ENCODE measurements at regions not wholly inside any gene's neighbourhood (a gene's known extent, or its start where the extent isn't known, plus 50 kb on each side); places are given as distances from the start of the nearest gene placed in this dataset.
A peak's percentile ranks its signal among the peaks of the same experiment; 100 is the strongest.
"Not testable (repeated sequence)": the region's sequence is repeated elsewhere in the genome, so short reads cannot be mapped to it uniquely, and the experiment has no call there.

DNA sequence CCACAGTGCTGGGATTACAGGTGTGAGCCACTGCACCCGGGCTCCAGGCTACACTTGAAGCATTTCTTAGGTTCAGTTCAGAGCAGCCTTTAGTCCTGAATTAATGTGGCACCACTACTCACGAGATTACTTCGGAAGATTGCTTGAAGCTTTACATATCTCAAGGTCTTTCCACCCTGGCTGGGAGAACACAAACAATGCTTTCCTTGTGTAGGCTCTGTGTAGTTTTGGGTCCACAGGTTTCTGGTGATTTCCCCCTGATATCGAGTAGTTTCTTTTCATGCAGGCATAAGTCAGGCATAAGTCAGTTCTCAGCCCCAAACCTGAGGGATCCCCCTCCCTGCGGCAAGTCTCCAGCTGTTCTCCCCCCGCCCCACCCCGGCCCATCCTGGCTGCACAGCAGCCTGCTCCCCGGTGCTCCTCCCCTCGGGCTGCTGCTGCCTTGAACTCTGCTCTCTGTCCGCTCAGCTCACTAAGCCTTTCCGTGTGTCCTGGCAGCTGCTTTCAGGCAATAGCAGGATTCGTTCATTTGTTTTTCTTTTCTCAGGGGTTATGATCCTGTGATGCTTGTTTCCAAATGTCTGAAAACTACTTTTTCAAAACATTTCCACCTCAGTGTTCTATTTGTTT lies 417.7 kb downstream of the TMEM121 start:
- ATAC-seq (ENCODE audit: poor library complexity) (no peak), DNase-seq (no peak)
- intact Hi-C loops (cut with DNase I), result loop anchor here (10.0 kb wide), 1 partner anchor 269 kb away; no protein-coding TSS in a partner anchor

DNA sequence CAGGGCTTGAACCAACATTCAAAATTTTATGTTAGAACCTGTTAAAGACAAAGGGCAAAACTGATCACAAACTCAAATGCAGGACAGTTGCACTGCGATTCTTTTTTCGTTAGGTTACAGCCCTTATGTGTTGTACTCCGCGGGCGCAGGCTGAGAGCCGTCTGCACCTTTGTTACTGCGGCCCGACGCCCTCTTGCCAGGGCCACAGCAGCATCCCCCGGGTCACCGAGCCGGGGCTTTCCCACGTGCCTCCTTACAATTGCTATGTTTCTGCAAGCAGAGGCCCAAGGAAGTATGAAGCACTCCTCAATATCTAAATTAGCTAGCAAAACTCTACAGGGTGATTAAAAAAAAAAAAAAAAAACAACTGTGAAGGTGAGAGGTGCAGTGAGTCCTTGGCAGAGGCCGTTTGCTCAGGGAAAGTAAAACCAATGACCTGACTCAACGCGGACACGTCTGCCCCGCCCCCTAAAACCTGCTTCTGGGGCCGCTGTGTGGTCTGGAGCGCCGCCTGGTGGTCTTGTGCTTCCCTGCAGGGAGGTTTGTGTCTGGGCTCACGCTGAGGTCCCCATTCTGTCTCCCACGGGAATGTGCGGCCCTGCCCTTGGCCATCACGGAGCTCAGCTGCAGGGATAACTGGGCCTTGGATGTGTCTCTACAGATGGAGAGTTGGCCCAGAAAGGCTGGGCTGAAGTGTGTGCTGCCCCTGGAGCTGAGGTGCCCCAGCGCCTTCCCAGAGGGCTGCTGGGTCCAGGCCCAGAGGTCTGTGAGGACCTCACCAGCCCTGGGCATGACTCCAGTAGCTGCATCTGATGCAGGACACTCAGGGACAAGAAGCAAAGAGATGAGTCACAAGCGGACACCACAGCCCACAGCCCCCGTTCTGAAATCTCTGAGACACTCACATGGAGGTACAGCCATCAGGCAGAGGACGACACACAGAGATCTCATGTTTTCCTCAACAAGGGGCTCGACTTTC lies 418.5 kb downstream of the TMEM121 start:
- intact Hi-C loops (cut with DNase I), result loop anchor here (10.0 kb wide), 1 partner anchor 270 kb away; no protein-coding TSS in a partner anchor
- peak; percentile 75 for DNase-seq
- ATAC-seq (ENCODE audit: poor library complexity), result peak; percentile 89

DNA sequence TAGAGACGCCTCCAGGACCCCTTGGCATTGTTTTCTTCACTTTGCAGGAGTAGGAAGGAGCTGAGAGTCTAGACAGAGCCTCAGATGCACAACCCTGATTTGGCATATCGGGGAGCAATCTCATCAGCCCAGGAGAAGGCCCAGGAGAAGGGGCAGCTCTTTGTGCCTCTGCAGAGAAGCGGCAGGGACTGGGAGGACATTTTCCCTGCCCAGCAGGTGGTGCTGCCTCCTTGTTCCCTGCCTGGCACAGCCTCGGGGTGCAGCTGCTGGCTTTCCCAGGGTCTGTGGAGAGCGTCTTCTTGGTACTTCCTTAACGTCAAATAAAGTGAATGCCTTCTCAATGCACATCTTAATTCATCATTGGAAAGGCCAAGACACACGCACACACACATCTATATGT lies 419.5 kb downstream of the TMEM121 start:
- intact Hi-C loops (cut with DNase I), result loop anchor here (10.0 kb wide), 1 partner anchor 271 kb away; no protein-coding TSS in a partner anchor
- DNase-seq, result no peak
- ATAC-seq (ENCODE audit: poor library complexity), result no peak

DNA sequence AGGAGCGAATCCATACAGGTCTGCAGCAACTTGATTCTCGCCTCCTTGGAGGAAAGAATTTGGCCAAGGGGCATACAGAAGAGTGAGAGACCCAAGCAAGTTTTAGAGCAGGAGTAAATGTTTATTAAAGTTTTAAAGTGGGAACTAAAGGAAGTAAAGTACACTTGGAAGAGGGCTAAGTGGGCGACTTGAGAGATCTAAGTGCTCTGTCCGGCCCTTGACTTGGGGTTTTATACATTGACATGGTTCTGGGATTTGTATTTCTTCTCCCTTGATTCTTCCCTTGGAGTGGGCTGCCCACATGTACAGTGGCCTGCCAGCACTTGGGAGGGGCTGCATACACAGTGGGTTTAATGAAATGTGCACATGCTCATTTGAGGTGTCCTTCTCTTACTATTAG lies 421.2 kb downstream of the TMEM121 start:
- DNase-seq (no peak), ATAC-seq (ENCODE audit: poor library complexity) (no peak)
- intact Hi-C loops (cut with DNase I), result loop anchor here (10.0 kb wide), 1 partner anchor 273 kb away; no protein-coding TSS in a partner anchor

DNA sequence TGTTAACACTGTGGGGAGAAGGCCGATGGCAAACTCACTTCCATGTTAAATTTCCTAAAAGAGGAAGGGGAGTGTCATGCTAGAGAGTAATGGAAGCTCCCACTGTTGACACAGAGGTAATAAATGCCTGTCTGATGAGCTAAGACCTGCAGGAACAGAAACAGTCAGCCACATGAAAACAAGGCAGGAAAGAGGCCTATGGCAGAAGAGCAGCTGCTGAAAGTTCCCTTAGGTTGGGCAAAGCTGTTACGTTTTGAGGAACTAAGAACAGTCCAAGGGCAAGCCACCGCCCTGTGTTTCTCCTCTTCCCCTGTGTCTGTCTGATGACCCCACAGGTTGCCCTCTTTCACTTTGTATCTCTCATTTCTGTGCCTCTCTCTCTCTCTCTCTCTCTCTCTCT lies 422.6 kb downstream of the TMEM121 start:
- peak; percentile 29 for ATAC-seq (ENCODE audit: poor library complexity)
- not testable (repeated sequence) for DNase-seq
- intact Hi-C loops (cut with DNase I), result loop anchor here (10.0 kb wide), 1 partner anchor 274 kb away; no protein-coding TSS in a partner anchor

DNA sequence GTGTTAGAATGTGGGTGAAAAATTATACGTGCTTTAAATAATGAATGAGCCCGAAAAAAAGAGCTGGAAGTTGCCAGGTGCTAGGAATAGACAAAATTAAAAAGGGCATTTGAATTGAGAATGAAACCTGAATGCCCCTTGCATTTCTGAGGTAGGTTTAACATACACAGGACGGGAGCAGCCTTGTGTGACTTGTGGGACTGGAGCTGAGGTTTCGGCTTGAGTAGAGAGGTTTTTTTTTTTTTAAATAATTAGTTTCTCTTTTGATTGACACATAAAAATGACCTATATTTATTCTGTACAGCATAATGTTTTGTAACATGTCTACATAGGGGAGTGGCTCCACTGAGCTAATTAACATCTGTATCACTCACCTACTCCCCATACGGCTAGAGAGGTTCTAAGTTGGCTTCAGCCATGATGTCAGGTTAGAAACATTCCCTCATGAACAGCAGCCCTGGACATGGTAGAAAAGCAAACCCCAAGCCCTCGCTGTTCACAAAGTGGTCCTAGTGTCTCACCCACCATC lies 424.0 kb downstream of the TMEM121 start:
- DNase-seq; ATAC-seq (ENCODE audit: poor library complexity); intact Hi-C loops (cut with DNase I): not testable (repeated sequence)

DNA sequence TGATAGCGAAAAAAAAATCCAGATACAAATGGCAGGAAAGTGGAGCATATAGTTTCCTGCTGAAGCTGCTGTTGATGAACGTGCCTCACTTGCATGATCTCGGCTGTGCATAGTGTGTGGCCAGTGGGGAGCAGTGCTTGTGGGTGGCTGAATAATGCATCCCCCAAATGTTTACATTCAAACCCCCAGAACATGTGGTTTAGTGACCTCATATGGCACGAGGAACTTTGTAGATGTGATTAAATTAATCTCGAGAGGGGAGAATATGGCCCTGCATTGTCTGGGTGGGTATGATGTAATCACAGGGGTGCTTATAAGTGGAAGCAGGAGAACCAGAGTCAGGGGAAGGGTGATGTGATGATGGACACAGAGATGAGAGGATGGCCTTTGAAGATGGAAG lies 425.0 kb downstream of the TMEM121 start:
- ATAC-seq (ENCODE audit: poor library complexity), result no peak
- intact Hi-C loops (cut with DNase I), result no loop called here
- no peak for DNase-seq

DNA sequence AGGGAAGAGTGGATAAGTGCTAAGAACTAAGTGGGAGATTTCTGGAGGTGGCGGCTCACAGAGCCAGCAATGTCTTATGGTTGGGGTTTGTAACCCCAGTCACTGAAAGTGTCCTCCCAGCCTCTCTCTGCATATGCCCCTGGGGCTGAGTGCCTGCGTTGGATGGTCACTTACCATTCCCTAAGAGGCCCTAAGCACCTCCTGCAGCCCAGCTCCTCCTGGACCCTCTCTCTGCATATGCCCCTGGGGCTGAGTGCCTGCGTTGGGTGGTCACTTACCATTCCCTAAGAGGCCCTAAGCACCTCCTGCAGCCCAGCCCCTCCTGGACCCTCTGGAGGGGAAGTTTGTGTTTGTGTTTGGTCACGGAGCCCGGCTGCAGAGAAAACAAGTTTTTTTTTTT lies 425.8 kb downstream of the TMEM121 start:
- ATAC-seq (ENCODE audit: poor library complexity) (no peak), DNase-seq (no peak)
- intact Hi-C loops (cut with DNase I), result no loop called here

DNA sequence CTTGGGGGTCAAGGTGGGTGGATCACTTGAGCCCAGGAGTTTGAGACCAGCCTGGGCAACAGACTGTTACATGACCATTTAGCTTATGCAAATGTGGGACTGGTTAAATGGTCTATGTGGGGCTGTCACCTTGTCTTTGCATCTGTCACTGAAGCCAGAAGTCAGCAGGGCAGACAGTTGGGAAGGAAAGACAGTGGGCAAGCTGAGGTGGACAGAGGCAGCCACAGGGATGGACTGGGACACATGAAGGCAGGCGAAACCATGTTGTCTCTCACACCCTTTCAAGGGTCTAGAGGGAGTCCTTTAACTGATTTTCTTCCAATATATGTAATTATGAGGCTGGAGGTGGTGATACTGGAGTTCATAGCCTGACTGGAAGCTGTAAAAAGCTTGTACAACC lies 426.4 kb downstream of the TMEM121 start:
- no peak for ATAC-seq (ENCODE audit: poor library complexity)
- intact Hi-C loops (cut with DNase I), result no loop called here
- no peak for DNase-seq

DNA sequence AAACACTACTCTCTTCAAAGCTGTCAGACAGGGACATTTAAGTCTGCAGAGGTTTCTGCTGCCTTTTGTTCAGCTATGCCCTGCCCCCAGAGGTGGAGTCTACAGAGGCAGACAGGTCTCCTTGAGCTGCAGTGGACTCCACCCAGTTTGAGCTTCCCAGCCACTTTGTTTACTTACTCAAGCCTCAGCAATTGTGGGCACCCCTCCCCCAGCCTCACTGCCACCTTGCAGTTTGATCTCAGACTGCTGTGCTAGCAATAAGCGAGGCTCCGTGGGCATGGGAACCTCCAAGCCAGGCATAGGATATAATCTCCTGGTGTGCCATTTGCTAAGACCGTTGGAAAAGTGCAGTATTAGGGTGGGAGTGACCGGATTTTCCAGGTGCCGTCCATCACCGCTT lies 435.2 kb downstream of the TMEM121 start:
- ATAC-seq (ENCODE audit: poor library complexity); intact Hi-C loops (cut with DNase I); DNase-seq: not testable (repeated sequence)

DNA sequence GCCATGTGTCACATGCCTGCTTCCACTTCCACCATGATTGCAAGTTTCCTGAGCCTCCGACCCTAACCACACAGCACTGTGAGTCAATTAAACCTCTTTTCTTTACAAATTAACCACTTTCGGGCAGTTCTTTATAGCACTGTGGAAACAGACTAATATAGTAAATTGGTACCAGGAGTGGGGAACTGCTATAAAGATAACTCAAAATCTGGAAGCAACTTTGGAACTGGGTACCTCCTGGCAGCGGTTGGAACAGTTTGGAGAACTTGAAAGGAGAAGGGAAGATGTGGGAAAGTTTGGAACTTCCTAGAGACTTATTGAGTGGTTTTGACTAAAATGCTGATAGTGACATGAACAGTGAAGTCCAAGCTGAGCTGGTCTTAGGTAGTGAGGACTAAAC lies 436.1 kb downstream of the TMEM121 start:
- DNase-seq, result no peak
- intact Hi-C loops (cut with DNase I), result no loop called here
- ATAC-seq (ENCODE audit: poor library complexity), result no peak

DNA sequence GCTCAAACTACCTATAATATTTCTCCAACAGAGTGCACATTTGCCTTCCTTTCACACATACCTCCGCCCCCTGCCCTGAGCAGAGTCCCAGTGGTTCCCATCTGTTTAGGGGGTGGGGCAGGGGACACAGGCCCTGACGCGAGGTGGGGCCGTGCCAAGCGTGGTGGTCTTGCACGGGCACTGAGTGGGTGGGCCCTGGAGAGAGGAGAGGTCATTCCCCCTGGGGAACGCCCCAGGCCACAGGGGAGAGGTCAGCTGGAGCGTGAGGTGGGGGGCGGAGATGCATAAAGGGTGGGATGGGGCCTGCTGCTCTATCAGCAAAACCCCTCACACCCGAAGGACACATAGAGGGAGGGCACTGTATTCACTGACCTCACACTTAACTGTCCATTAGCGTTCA lies 441.9 kb downstream of the TMEM121 start:
- ATAC-seq (ENCODE audit: poor library complexity) (no peak), DNase-seq (no peak)
- intact Hi-C loops (cut with DNase I), result no loop called here

DNA sequence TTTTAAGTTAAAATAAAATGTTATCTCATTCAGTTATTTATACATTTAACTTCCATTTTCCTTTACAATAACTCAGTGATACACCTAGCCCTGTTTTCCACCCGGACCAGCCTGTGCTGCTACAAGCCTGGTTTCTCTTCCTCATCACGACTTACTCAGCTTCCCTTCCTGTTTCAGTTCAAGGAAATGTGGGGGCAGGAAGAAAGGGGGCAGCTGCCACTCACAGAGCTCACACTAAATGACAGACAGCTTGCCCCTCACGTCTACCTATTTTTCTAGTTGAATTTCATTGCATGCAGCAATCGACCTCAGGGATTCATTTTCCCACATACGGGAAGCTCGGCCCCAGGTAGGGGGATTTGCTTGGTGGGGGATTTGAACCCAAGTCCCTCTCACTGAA lies 442.6 kb downstream of the TMEM121 start:
- ATAC-seq (ENCODE audit: poor library complexity); DNase-seq; intact Hi-C loops (cut with DNase I): not testable (repeated sequence)

DNA sequence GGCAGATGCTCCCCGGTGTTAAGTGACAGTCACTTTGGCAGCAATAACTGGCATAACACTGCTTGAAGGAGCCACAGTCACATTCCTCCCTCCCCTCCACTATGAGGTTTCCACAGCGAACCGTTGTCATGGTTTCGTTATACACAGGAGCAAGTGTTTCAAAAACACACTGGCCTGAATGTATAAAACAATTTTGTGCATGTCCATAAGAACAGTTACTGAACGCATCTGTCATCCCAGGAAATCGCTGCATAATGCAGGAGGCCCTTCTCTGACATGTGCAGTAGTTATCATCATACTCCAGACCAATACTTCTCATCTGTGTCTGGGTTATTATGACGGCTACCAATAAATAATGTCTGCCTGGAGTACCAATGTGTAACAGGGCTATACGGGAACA lies 444.4 kb downstream of the TMEM121 start:
- ATAC-seq (ENCODE audit: poor library complexity); intact Hi-C loops (cut with DNase I): not testable (repeated sequence)

DNA sequence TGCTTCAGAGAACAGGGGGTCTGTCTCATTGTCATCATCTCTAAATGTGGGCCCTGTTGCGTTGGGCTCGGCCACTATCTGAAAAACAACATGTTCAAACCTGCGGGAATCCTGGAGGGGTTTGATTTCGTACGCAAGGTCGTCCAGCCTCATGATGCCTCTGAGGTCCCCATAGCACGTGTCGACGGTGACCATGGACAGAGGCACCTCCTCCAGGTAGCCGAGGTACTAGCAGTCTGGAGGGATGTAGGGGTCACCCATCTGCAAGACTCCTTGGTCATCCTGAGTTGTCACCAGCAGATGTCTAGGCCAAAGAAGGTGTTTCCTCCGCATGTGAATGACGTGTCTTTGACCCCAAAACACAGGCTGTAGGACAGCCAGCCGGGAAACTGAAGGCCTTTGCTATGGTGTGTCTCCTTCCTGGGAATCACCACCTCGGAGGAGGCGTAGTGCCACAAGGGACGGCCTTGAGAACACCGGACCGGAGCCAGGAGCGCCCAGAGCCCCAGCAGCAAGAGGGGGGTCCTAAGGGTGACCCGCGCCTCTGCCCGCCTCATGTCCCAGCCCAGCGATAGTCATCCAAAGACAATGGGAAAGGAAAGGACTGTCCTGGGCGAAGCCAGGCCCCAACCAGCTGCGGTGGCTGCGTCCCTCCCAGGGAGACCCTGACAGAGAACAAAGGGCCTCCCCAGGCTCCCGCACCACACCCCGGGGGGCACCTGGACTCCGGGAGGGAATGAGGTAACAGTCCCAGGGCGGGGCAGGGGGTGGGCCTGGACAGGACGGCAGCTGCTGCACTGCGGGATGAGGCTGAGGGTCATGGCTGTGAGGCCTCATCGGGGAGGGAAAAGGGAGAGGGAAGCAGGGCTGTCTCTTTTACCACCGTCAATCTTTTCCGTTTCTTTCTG lies 445.5 kb downstream of the TMEM121 start:
- intact Hi-C loops (cut with DNase I), result no loop called here
- DNase-seq (no peak), ATAC-seq (ENCODE audit: poor library complexity) (no peak)

More for the DNA sequence above, 444.4 kb downstream of the TMEM121 start:
- not testable (repeated sequence) for DNase-seq

DNA sequence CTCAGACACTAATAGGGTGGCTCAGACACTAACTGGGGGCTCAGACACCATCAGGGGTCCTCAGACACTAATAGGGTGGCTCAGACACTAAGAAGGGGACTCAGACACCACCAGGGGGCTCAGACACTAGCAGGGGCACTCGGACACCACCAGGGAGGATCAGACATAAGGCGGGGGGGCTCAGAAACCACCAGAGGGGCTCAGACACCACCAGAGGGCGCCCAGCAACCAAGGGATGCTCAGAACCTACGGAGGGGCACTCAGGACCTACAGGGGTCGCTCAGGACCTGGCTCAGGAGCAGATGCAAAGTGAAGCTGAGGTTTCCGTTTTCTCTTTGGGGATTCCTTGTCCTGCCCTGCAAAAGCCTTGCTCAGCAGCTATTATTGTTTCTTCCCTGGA lies 448.5 kb downstream of the TMEM121 start:
- intact Hi-C loops (cut with DNase I), result no loop called here

DNA sequence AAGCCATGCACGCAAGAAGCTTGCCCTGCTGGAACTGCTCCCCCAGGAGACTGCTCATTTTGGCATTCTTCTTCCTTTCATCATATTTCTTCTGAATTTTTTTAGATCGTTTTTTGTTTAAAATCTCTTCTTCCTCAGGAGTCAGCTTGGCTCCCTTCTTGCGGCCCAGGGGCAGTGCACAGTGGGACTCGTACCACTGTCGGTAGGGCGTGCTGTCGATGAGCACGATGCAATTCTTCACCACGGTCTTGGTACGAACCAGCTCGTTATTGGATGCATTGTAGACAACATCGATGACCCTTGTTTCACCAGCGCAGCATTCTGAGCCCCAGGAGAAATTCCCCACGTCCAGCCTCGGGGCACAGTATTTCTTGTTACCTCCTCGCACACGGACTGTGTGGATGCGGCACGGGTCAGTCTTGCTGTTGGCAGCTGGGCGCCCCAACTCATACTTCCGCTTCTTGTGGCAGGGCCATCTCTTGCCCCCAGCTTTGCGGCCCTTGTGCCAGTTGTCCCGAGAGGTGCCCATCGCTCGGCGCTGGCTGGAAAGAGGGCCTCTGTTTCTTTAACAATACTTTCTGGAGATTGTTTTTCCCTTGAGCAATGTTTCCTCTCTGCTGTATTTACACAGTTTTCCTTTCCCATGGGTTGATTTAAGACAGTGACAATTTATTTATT lies 452.4 kb downstream of the TMEM121 start:
- intact Hi-C loops (cut with DNase I), result no loop called here
- no peak for DNase-seq
- no peak for ATAC-seq (ENCODE audit: poor library complexity)

More for the DNA sequence above, 448.5 kb downstream of the TMEM121 start:
- ATAC-seq (ENCODE audit: poor library complexity), result no peak
- no peak for DNase-seq

DNA sequence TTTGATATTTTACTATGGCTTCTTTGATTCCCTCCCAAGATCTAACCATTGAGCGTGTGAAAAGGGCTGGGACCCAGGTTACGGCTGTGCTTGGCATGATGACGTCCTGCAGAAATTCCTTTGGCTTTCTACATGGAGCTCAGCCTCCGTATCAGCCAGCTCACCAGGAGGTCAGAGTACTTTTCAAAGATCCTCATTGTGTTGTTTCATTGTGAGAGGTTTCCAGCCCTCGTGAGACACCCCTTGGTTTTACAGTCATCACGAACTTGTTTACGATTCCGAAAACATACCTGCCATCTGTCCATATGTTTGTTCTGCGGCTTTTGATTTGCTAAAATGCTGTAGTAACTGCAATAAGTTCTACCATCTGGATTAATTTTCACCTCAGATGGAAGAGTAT lies 453.1 kb downstream of the TMEM121 start:
- no peak for DNase-seq
- intact Hi-C loops (cut with DNase I), result no loop called here
- no peak for ATAC-seq (ENCODE audit: poor library complexity)

Measured in Right ventricle myocardium superior (tissue), 1 donor.